ENCODE measurements at regions not wholly inside any gene's neighbourhood (a gene's known extent, or its start where the extent isn't known, plus 50 kb on each side); places are given as distances from the start of the nearest gene placed in this dataset.

- no peak for TF ChIP-seq CTCF (IDR thresholded peaks at IDR 0.05; ENCODE audit: low read depth, low read length, missing control alignments)
- in situ Hi-C loops (cut with HindIII; ENCODE audit: low sequenced_read_pairs), result no loop called here
- H3K4me3 ChIP-seq (ENCODE audit: low read depth, low read length), result no peak overlapping the region
- DNase-seq (ENCODE audit: low read depth), result no peak
These were observed 173.6 kb downstream of the GALR1 start for GRCh38 chr18:77422974-77423867.

GRCh38 chr18:77433076-77433475, 183.4 kb downstream of the GALR1 start:
- in situ Hi-C loops (cut with HindIII; ENCODE audit: low sequenced_read_pairs), result no loop called here
- no peak for TF ChIP-seq CTCF (IDR thresholded peaks at IDR 0.05; ENCODE audit: low read depth, low read length, missing control alignments)
- no peak overlapping the region for H3K4me3 ChIP-seq (ENCODE audit: low read depth, low read length)
- DNase-seq (ENCODE audit: low read depth), result no peak

- no peak for DNase-seq (ENCODE audit: low read depth)
- in situ Hi-C loops (cut with HindIII; ENCODE audit: low sequenced_read_pairs), result no loop called here
- H3K4me3 ChIP-seq (ENCODE audit: low read depth, low read length), result no peak overlapping the region
- no peak for TF ChIP-seq CTCF (IDR thresholded peaks at IDR 0.05; ENCODE audit: low read depth, low read length, missing control alignments)
These were observed 190.2 kb downstream of the GALR1 start for GRCh38 chr18:77439888-77440287.

GRCh38 chr18:77442393-77442792, 192.7 kb downstream of the GALR1 start:
- no peak for DNase-seq (ENCODE audit: low read depth)
- TF ChIP-seq CTCF (IDR thresholded peaks at IDR 0.05; ENCODE audit: low read depth, low read length, missing control alignments), result no peak
- no peak overlapping the region for H3K4me3 ChIP-seq (ENCODE audit: low read depth, low read length)
- in situ Hi-C loops (cut with HindIII; ENCODE audit: low sequenced_read_pairs), result no loop called here

- no peak overlapping the region for H3K4me3 ChIP-seq (ENCODE audit: low read depth, low read length)
- no peak for TF ChIP-seq CTCF (IDR thresholded peaks at IDR 0.05; ENCODE audit: low read depth, low read length, missing control alignments)
- in situ Hi-C loops (cut with HindIII; ENCODE audit: low sequenced_read_pairs), result no loop called here
- DNase-seq (ENCODE audit: low read depth), result no peak
These were observed 194.7 kb downstream of the GALR1 start for GRCh38 chr18:77444385-77444784.

- no peak for TF ChIP-seq CTCF (IDR thresholded peaks at IDR 0.05; ENCODE audit: low read depth, low read length, missing control alignments)
- no peak for DNase-seq (ENCODE audit: low read depth)
- in situ Hi-C loops (cut with HindIII; ENCODE audit: low sequenced_read_pairs), result no loop called here
- H3K4me3 ChIP-seq (ENCODE audit: low read depth, low read length), result no peak overlapping the region
These were observed 198.4 kb downstream of the GALR1 start for GRCh38 chr18:77448046-77448445.

Measured in astrocyte of the cerebellum (primary cell).